ENCODE measurements at regions not wholly inside any gene's neighbourhood (a gene's known extent, or its start where the extent isn't known, plus 50 kb on each side); places are given as distances from the start of the nearest gene placed in this dataset.

DNA sequence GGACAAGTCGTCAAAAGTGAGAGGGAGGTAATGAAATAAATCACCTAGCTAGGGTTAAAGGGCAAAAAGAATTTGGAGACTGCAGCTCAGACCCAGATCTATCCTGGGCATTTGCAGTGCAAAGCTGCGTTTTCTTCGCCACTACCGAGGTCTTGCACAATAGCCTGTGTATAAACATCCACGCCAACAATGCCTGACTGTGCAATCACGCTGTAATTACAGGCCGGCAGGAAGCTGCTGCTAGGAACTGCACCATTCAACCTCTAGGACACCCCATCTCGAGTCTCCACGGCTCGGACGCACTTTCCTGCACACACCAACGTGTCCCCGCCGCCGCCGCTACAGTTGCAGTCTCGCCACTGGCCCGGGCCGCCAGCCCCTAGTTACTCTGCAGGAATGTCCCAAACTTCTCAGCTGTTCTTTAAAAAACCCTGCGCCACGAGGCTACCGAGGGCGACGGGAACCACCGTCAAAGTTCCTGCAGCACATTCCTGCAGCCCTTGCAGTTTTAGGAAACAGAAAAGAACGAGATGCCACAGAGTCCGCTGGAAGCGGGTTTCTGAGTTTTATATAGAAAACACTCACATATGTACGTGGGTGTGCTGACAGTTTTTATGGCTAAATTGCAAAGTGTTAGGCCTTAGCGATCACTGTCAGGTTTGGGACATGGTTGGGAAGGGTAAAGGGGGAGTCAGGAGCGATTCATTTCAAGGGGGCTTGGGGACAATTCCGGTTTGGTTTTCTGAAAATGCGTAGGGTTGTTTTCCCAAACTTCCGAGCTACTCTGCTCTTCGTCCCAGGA is 65.6 kb upstream of the PTGR2 start:
- FAIRE-seq = peak; percentile 90
- peak overlapping the region; percentile 93 for H3K27ac ChIP-seq (ENCODE audit: insufficient read depth, low read depth, low read length)
- DNase-seq (ENCODE audit: low read depth, low spot score) = peak; percentile 84
- peak overlapping the region; percentile 96 for H3K4me2 ChIP-seq (ENCODE audit: insufficient read depth, low read length)
- peak overlapping the region; percentile 33 to 79 (median 47) for H3K4me3 ChIP-seq (replicated peaks in 1 of 3; ENCODE audit: insufficient read depth in 1 of 3, low read depth in 1 of 3, low read length in 3 of 3)
- H3K9me1 ChIP-seq (replicated peaks; ENCODE audit: control insufficient read depth, extremely low read depth, insufficient read depth, low read length) = no peaks in the 10 kb centered on the region
- intact Hi-C loops (cut with micrococcal nuclease) = loop anchor here (1.0 to 2.0 kb wide), 5 partner anchors 14 to 45 kb away; a partner anchor contains a TSS
- no peaks in the 10 kb centered on the region for H3K27me3 ChIP-seq (ENCODE audit: control insufficient read depth in 2 of 2, insufficient read depth in 2 of 2, low read length in 2 of 2)
- dilution Hi-C loops (cut with MboI; ENCODE audit: extremely low pct_ligation_motif_present, low sequenced_read_pairs) = no loop called here
- ChIA-PET POLR2A (interaction anchor here (0.6 to 1.4 kb wide), 7 partner anchors 22 to 287 kb away, joined by 3 to 5 read pairs (median 4); partner anchors contain the start of gene PTGR2), CTCF (interaction anchor here (0.8 to 3.0 kb wide), 16 partner anchors 12 to 124 kb away, joined by 3 to 30 read pairs (median 5); a partner anchor contains a TSS)
- H3K36me3 ChIP-seq (ENCODE audit: control insufficient read depth in 2 of 2, extremely low read depth in 1 of 2, insufficient read depth in 2 of 2, low read length in 2 of 2) = no peaks in the 10 kb centered on the region
- TF ChIP-seq JUN (IDR thresholded peaks at IDR 0.05; ENCODE audit: borderline replicate concordance, insufficient read depth, insufficient read length, low read depth) (no peak), POLR2AphosphoS5 (IDR thresholded peaks at IDR 0.05; ENCODE audit: insufficient read depth, low read depth, low read length) (peak; percentile 24), FOS (IDR thresholded peaks at IDR 0.05; ENCODE audit: borderline replicate concordance, insufficient read depth, low read length) (no peak), GATA2 (IDR thresholded peaks at IDR 0.05; ENCODE audit: insufficient read depth, insufficient read length, low read depth, low read length) (no peak), POLR2A (IDR thresholded peaks at IDR 0.05; ENCODE audit: low read depth, low read length) (no peak), MYC (IDR thresholded peaks at IDR 0.05; ENCODE audit: low read depth, low read length) (no peak), EZH2 (IDR thresholded peaks at IDR 0.05; ENCODE audit: borderline replicate concordance, low read depth, low read length, severe bottlenecking) (no peak)
- TF ChIP-seq, protein P1, sequence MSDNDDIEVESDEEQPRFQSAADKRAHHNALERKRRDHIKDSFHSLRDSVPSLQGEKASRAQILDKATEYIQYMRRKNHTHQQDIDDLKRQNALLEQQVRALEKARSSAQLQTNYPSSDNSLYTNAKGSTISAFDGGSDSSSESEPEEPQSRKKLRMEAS (IDR thresholded peaks at IDR 0.05; ENCODE audit: insufficient read depth, insufficient read length) = peak; percentile 47
- TF ChIP-seq, protein P2, sequence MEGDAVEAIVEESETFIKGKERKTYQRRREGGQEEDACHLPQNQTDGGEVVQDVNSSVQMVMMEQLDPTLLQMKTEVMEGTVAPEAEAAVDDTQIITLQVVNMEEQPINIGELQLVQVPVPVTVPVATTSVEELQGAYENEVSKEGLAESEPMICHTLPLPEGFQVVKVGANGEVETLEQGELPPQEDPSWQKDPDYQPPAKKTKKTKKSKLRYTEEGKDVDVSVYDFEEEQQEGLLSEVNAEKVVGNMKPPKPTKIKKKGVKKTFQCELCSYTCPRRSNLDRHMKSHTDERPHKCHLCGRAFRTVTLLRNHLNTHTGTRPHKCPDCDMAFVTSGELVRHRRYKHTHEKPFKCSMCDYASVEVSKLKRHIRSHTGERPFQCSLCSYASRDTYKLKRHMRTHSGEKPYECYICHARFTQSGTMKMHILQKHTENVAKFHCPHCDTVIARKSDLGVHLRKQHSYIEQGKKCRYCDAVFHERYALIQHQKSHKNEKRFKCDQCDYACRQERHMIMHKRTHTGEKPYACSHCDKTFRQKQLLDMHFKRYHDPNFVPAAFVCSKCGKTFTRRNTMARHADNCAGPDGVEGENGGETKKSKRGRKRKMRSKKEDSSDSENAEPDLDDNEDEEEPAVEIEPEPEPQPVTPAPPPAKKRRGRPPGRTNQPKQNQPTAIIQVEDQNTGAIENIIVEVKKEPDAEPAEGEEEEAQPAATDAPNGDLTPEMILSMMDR (IDR thresholded peaks at IDR 0.05; ENCODE audit: extremely low read depth in 1 of 2, insufficient read depth in 1 of 2, low read depth in 1 of 2, low read length in 2 of 2) = peak in 1 of 2 donors; percentile 35
- no peaks in the 10 kb centered on the region for H4K20me1 ChIP-seq (replicated peaks; ENCODE audit: control insufficient read depth, extremely low read depth, insufficient read depth, low read length)
- H3K79me2 ChIP-seq (ENCODE audit: control insufficient read depth, insufficient read depth, low read length) = peaks cover 66% of the 10 kb centered on the region
- peak overlapping the region; percentile 96 for H3K9ac ChIP-seq (replicated peaks; ENCODE audit: extremely low read depth, insufficient read depth, low read length)
- BruUV-seq (replicated peaks) = no TSS peak
- peaks cover 51% of the 10 kb centered on the region for H3K4me1 ChIP-seq (ENCODE audit: control insufficient read depth, extremely low read depth, insufficient read depth, low read length)
- H2AFZ ChIP-seq (ENCODE audit: low read depth, low read length) = no peak overlapping the region
- no peaks in the 10 kb centered on the region for H3K9me3 ChIP-seq (replicated peaks; ENCODE audit: control insufficient read depth, insufficient read depth, low read length)
